H1 (cell line): ENCODE measurements at regions not wholly inside any gene's neighbourhood (a gene's known extent, or its start where the extent isn't known, plus 50 kb on each side); places are given as distances from the start of the nearest gene placed in this dataset.

ENCODE experiments used
- CTCF ChIA-PET: fragments of 300-600 bp; sonication (Branson Sonifier 250); formaldehyde crosslinking; loops from one replicate; lab custom pipeline; 2021; ENCODE audit not compliant: partially characterized antibody; lab: Charles Lee
- POLR2A ChIA-PET: fragments of 300-600 bp; sonication (Branson Sonifier 250); formaldehyde crosslinking; loops from one replicate; lab custom pipeline; 2021; ENCODE audit warnings: inconsistent platforms; ENCODE audit not compliant: partially characterized antibody; lab: Charles Lee
- DNase-seq, 2 experiments: peaks; one replicate each; pipeline versions ENCODE4 v3.0.0 to v3.0.0-alpha.2; 2010 to 2022; ENCODE audit warnings: low spot score in 2 of 2, low read depth in 1 of 2, mixed read lengths in 1 of 2
- FAIRE-seq: peaks from 2 replicates; lab custom pipeline; 2011; peaks lifted over from hg19 to GRCh38; lab: Jason Lieb, UNC
- H2AFZ ChIP-seq: 2 replicates; pipeline ENCODE4 v1.8.1; 2012; ENCODE audit warnings: low read length, inconsistent platforms
- H2AK5ac ChIP-seq: 2 replicates; pipeline ENCODE4 v1.6.1; 2013; ENCODE audit warnings: low read depth, low read length
- H2BK120ac ChIP-seq: replicated peaks from 2 replicates; pipeline ENCODE3; 2013; ENCODE audit warnings: low read depth, low read length, inconsistent platforms
- H2BK12ac ChIP-seq: 2 replicates; pipeline ENCODE4 v1.6.1; 2013; ENCODE audit warnings: low read depth, low read length
- H2BK15ac ChIP-seq: 2 replicates; pipeline ENCODE4 v1.6.1; 2013; ENCODE audit warnings: low read length
- H2BK20ac ChIP-seq: 2 replicates; pipeline ENCODE4 v1.6.1; 2013; ENCODE audit warnings: low read length
- H2BK5ac ChIP-seq: 2 replicates; pipeline ENCODE4 v1.6.1; 2013; ENCODE audit warnings: low read depth, low read length
- H3K14ac ChIP-seq: 2 replicates; pipeline ENCODE4 v1.6.1; 2013; ENCODE audit warnings: inconsistent platforms; ENCODE audit not compliant: insufficient read length
- H3K18ac ChIP-seq: 2 replicates; pipeline ENCODE4 v1.6.1; 2013; ENCODE audit warnings: low read length; ENCODE audit errors: extremely low read depth
- H3K23ac ChIP-seq: 2 replicates; pipeline ENCODE4 v1.6.1; 2013; ENCODE audit warnings: inconsistent platforms; ENCODE audit not compliant: insufficient read length
- H3K23me2 ChIP-seq: 2 replicates; pipeline ENCODE4 v1.6.1; 2013; ENCODE audit warnings: low read depth, low read length
- H3K27ac ChIP-seq: 2 replicates; pipeline ENCODE4 v1.6.1; 2011; ENCODE audit warnings: low read depth, low read length, inconsistent platforms
- H3K27me3 ChIP-seq, 4 experiments: replicated peaks in 1 of 4; 1 replicate in 1 of 4; 2 replicates in 3 of 4; pipeline versions ENCODE4 v1.6.1 to v1.8.1; 2011 to 2013; ENCODE audit warnings: low read length in 3 of 4, mild to moderate bottlenecking in 3 of 4, inconsistent platforms in 2 of 4, mixed read lengths in 2 of 4, moderate library complexity in 1 of 4; ENCODE audit not compliant: control insufficient read depth in 3 of 4, insufficient read depth in 3 of 4; ENCODE audit errors: extremely low read depth in 1 of 4
- H3K36me3 ChIP-seq, 4 experiments: 2 replicates each; pipeline versions ENCODE4 v1.6.1 to v1.8.1; 2011 to 2013; ENCODE audit warnings: mild to moderate bottlenecking in 4 of 4, low read length in 3 of 4, moderate library complexity in 2 of 4, control low read depth in 1 of 4, inconsistent platforms in 1 of 4; ENCODE audit not compliant: insufficient read depth in 4 of 4, control insufficient read depth in 2 of 4
- H3K4ac ChIP-seq: replicated peaks from 2 replicates; pipeline ENCODE3; 2013; ENCODE audit warnings: low read length, low read depth, mixed read lengths, inconsistent platforms; ENCODE audit not compliant: insufficient read length
- H3K4me1 ChIP-seq, 4 experiments: replicated peaks in 1 of 4; 1 replicate in 1 of 4; 2 replicates in 3 of 4; pipeline versions ENCODE4 v1.6.1 to v1.8.1; 2011 to 2013; ENCODE audit warnings: low read length in 3 of 4, inconsistent platforms in 2 of 4, mixed read lengths in 1 of 4; ENCODE audit not compliant: insufficient read depth in 4 of 4, control insufficient read depth in 3 of 4
- H3K4me2 ChIP-seq, 2 experiments: 2 replicates each; pipeline versions ENCODE4 v1.6.1 to v1.8.1; 2011 to 2013; ENCODE audit warnings: low read depth in 2 of 2, low read length in 2 of 2, control low read depth in 1 of 2, inconsistent platforms in 1 of 2, mild to moderate bottlenecking in 1 of 2; ENCODE audit not compliant: insufficient read depth in 1 of 2
- H3K4me3 ChIP-seq, 4 experiments: fragments of 200-600, 300-600 bp in 1 of 4; sonication (generic), shearing (Covaris generic), sonication (Bioruptor Twin) in 1 of 4; 2 replicates each; pipeline versions ENCODE4 v1.5.1 to v1.8.1; 2011 to 2016; ENCODE audit warnings: low read length in 4 of 4, low read depth in 3 of 4, control low read depth in 2 of 4, inconsistent platforms in 2 of 4, mild to moderate bottlenecking in 2 of 4, mixed read lengths in 1 of 4, moderate library complexity in 1 of 4; ENCODE audit not compliant: insufficient read depth in 2 of 4; ENCODE audit errors: extremely low read depth in 1 of 4
- H3K56ac ChIP-seq: replicated peaks from 2 replicates; pipeline ENCODE3; 2013; ENCODE audit warnings: low read depth, mild to moderate bottlenecking, mixed read lengths, low read length, inconsistent platforms; ENCODE audit not compliant: insufficient read length
- H3K79me1 ChIP-seq: 2 replicates; pipeline ENCODE4 v1.6.1; 2013; ENCODE audit warnings: low read depth, low read length, control low read depth
- H3K79me2 ChIP-seq, 2 experiments: 2 replicates each; pipeline versions ENCODE4 v1.6.1 to v1.8.1; 2012 to 2013; ENCODE audit warnings: low read length in 2 of 2, mild to moderate bottlenecking in 2 of 2, inconsistent platforms in 1 of 2; ENCODE audit not compliant: insufficient read depth in 2 of 2, control insufficient read depth in 1 of 2
- H3K9ac ChIP-seq, 4 experiments: replicated peaks in 1 of 4; 1 replicate in 1 of 4; 2 replicates in 3 of 4; pipeline versions ENCODE4 v1.6.1 to v1.8.1; 2011 to 2013; ENCODE audit warnings: low read depth in 3 of 4, low read length in 3 of 4, control low read depth in 2 of 4, mild to moderate bottlenecking in 2 of 4, moderate library complexity in 2 of 4, inconsistent platforms in 1 of 4; ENCODE audit errors: extremely low read depth in 1 of 4
- H3K9me3 ChIP-seq, 2 experiments: 2 replicates each; pipeline versions ENCODE4 v1.6.1 to v1.8.1; 2012 to 2013; ENCODE audit warnings: mild to moderate bottlenecking in 2 of 2, moderate library complexity in 2 of 2, control low read depth in 1 of 2, inconsistent platforms in 1 of 2, low read depth in 1 of 2, low read length in 1 of 2, mixed read lengths in 1 of 2; ENCODE audit not compliant: insufficient read depth in 2 of 2
- H4K20me1 ChIP-seq, 2 experiments: replicated peaks in 1 of 2; 2 replicates each; pipeline versions ENCODE3 to v1.8.1; 2011 to 2013; ENCODE audit warnings: inconsistent platforms in 2 of 2, low read length in 2 of 2, mild to moderate bottlenecking in 1 of 2; ENCODE audit not compliant: insufficient read depth in 2 of 2, control insufficient read depth in 1 of 2
- H4K5ac ChIP-seq: 2 replicates; pipeline ENCODE4 v1.6.1; 2013; ENCODE audit warnings: low read length, low read depth, mixed read lengths, inconsistent platforms; ENCODE audit not compliant: insufficient read length
- H4K8ac ChIP-seq: 2 replicates; pipeline ENCODE4 v1.8.0; 2013; ENCODE audit warnings: mild to moderate bottlenecking, moderate library complexity, low read length, inconsistent platforms; ENCODE audit not compliant: insufficient read depth; ENCODE audit errors: extremely low read depth
- H4K91ac ChIP-seq: replicated peaks from 2 replicates; pipeline ENCODE3; 2013; ENCODE audit warnings: low read length, mixed read lengths, inconsistent platforms; ENCODE audit not compliant: insufficient read length
- GTF2F1 ChIP-seq: IDR thresholded peaks from 2 replicates; pipeline ENCODE4 v1.6.1; 2012; ENCODE audit warnings: low read depth, low read length, improper control_type of control experiment, borderline replicate concordance
- JUND ChIP-seq: IDR thresholded peaks from 2 replicates; pipeline ENCODE4 v1.6.1; 2011; ENCODE audit warnings: mild to moderate bottlenecking, improper control_type of control experiment, low read length
- KDM4A ChIP-seq: IDR thresholded peaks from one replicate; pipeline ENCODE4 v1.7.1; 2012; ENCODE audit warnings: low read depth, mild to moderate bottlenecking, moderate library complexity, low read length, inconsistent platforms; ENCODE audit not compliant: severe bottlenecking
- KDM5A ChIP-seq: fragments of 200-600 bp; IDR thresholded peaks from 2 replicates; pipeline ENCODE4 v1.7.1; 2012; ENCODE audit warnings: mild to moderate bottlenecking, low read length, inconsistent platforms, mixed read lengths
- SRF ChIP-seq: IDR thresholded peaks from 2 replicates; pipeline ENCODE4 v1.6.1; 2011; ENCODE audit warnings: mild to moderate bottlenecking, low read depth, low read length, moderate library complexity
- WGBS, 2 experiments: shearing (Covaris generic) in 1 of 2; methylation state at CpG; one replicate each; pipeline versions ENCODE4 v1.1.6 to v1.1.7; 2013 to 2015; ENCODE audit warnings: low lambda C conversion rate in 2 of 2, mixed read lengths in 2 of 2, inconsistent platforms in 1 of 2, low coverage in 1 of 2, missing lambda C conversion rate in 1 of 2; ENCODE audit not compliant: insufficient replicate concordance in 2 of 2, insufficient coverage in 1 of 2, insufficient read length in 1 of 2; ENCODE audit errors: extremely low coverage in 1 of 2, missing lambda C conversion rate in 1 of 2; 5-methylcytosine and 5-hydroxymethylcytosine counted together
- TF ChIP-seq, protein P1 (sequence below): IDR thresholded peaks from 2 replicates; pipeline ENCODE4 v1.6.1; 2011; ENCODE audit warnings: low read depth, mild to moderate bottlenecking, low read length; ENCODE audit not compliant: insufficient read depth

DNA sequence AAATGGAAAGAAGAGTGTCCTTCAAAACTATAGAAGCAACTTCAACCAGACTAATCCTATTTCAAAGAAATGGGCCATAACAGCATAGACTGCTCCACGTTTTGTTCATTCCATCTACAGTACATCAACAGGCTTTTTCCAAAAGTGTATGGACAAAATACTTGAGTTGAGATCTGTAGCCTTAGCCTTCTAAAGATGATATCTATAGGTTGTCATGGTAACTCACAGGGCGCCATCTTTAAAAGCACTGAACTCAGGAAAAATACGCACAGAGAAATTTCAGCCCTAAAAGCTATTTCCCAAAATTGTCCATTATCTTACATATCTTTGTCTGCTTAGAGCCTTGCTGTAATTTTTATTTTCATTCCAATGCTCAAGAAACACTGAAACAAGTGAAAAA, 439.4 kb upstream of the NBEA start:
- no peaks in the 10 kb centered on the region for H3K23me2 ChIP-seq
- H3K9me3 ChIP-seq: no peaks in the 10 kb centered on the region
- H3K79me2 ChIP-seq: no peaks in the 10 kb centered on the region
- 84% methylated on average over 3 of the region's 3 CpGs; no CpG with 5 or more reads in 1 of the 2 experiments for WGBS, 2 experiments
- DNase-seq: no peak
- no peak overlapping the region for H2BK20ac ChIP-seq
- H2AK5ac ChIP-seq: no peak overlapping the region
- no peak overlapping the region for H3K23ac ChIP-seq
- no peak overlapping the region for H4K91ac ChIP-seq
- no peaks in the 10 kb centered on the region for H3K27me3 ChIP-seq
- no peak overlapping the region for H4K5ac ChIP-seq
- no peak for TF ChIP-seq SRF
- TF ChIP-seq, protein P1, sequence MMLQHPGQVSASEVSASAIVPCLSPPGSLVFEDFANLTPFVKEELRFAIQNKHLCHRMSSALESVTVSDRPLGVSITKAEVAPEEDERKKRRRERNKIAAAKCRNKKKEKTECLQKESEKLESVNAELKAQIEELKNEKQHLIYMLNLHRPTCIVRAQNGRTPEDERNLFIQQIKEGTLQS: no peak
- TF ChIP-seq GTF2F1: no peak
- TF ChIP-seq JUND: no peak
- no peak for TF ChIP-seq KDM4A
- TF ChIP-seq KDM5A: no peak
- no peaks in the 10 kb centered on the region for H3K4me1 ChIP-seq
- H3K27ac ChIP-seq: no peak overlapping the region
- H3K36me3 ChIP-seq: no peaks in the 10 kb centered on the region
- CTCF ChIA-PET: interaction anchor here (0.6 kb wide), 1 partner anchor 14 kb away, joined by 3 read pairs; no protein-coding TSS in a partner anchor
- POLR2A ChIA-PET: no interaction called here
- H2BK5ac ChIP-seq: no peak overlapping the region
- H3K18ac ChIP-seq: no peak overlapping the region
- H2BK12ac ChIP-seq: no peak overlapping the region
- no peaks in the 10 kb centered on the region for H3K79me1 ChIP-seq
- no peak overlapping the region for H3K14ac ChIP-seq
- H2BK15ac ChIP-seq: no peak overlapping the region
- no peak overlapping the region for H3K4me3 ChIP-seq
- no peak overlapping the region for H3K9ac ChIP-seq
- no peak overlapping the region for H4K8ac ChIP-seq
- H2BK120ac ChIP-seq: no peak overlapping the region
- no peak overlapping the region for H3K4me2 ChIP-seq
- H4K20me1 ChIP-seq: no peaks in the 10 kb centered on the region
- no peak overlapping the region for H3K4ac ChIP-seq
- FAIRE-seq: no peak
- H3K56ac ChIP-seq: no peak overlapping the region
- H2AFZ ChIP-seq: no peak overlapping the region
